ENCODE measurements at regions not wholly inside any gene's neighbourhood (a gene's known extent, or its start where the extent isn't known, plus 50 kb on each side); places are given as distances from the start of the nearest gene placed in this dataset.

- TF ChIP-seq EZH2phosphoT487 (IDR thresholded peaks at IDR 0.05), result no peak
- no peak for TF ChIP-seq CTCF (IDR thresholded peaks at IDR 0.05)
- no peak for TF ChIP-seq EZH2 (IDR thresholded peaks at IDR 0.05)
These were observed 203.8 kb downstream of the PTPRC start for GRCh38 chr1:198842686-198843085.

Measured in neural progenitor cell (in vitro differentiated cells).